IgD-negative memory B cell (primary cell): ENCODE measurements at regions not wholly inside any gene's neighbourhood (a gene's known extent, or its start where the extent isn't known, plus 50 kb on each side); places are given as distances from the start of the nearest gene placed in this dataset.
"Not testable (repeated sequence)": the region's sequence is repeated elsewhere in the genome, so short reads cannot be mapped to it uniquely, and the experiment has no call there.

Experiments used
- H3K27ac Mint-ChIP-seq, 3 donors: one replicate each; pipeline ENCODE4 v1.8.0; 2020 to 2022; ENCODE audit warnings: mild to moderate bottlenecking in 3 of 3, mixed read lengths in 3 of 3, moderate library complexity in 1 of 3
- H3K27me3 Mint-ChIP-seq: one replicate; pipeline ENCODE4 v1.8.0; 2021; ENCODE audit warnings: mixed read lengths
- H3K36me3 Mint-ChIP-seq: one replicate; pipeline ENCODE4 v1.8.0; 2020; ENCODE audit warnings: mild to moderate bottlenecking, mixed read lengths
- H3K4me1 Mint-ChIP-seq, 3 donors: one replicate each; pipeline ENCODE4 v1.8.0; 2020 to 2022; ENCODE audit warnings: mixed read lengths in 3 of 3, mild to moderate bottlenecking in 1 of 3
- H3K4me3 Mint-ChIP-seq, 4 donors: one replicate each; pipeline ENCODE4 v1.8.0; 2020 to 2022; ENCODE audit warnings: mild to moderate bottlenecking in 4 of 4, mixed read lengths in 4 of 4, moderate library complexity in 3 of 4
- H3K9me3 Mint-ChIP-seq, 3 donors: one replicate each; pipeline ENCODE4 v1.8.0; 2020 to 2021; ENCODE audit warnings: mixed read lengths in 3 of 3, mild to moderate bottlenecking in 1 of 3

DNA sequence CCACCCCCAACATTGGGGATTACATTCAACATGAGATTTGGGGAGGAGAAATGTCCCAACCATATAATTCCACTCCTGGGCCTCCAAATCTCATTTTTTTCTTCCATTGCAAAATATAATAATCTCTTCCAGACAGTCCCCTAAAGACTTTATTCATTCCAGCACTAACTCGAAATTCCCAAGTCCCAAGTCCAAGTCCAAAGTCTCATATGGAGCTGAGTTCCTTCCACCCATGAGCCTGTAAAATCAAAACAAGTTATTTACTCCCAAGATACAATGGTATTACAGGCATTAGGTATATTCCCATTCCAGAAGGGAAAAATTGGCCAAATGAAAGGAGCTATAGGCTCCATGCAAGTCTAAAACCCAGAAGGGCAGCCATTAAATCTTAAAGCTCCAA lies 56.7 kb downstream of the P2RY1 start:
- H3K4me1 Mint-ChIP-seq: no peaks in the 10 kb centered on the region
- peaks cover 2% of the 10 kb centered on the region for H3K36me3 Mint-ChIP-seq
- H3K27me3 Mint-ChIP-seq: peaks cover 4% of the 10 kb centered on the region
- H3K9me3 Mint-ChIP-seq: peaks cover 0 to 6% (median 0%) of the 10 kb centered on the region in 3 donors
- H3K27ac Mint-ChIP-seq: no peak overlapping the region
- no peak overlapping the region for H3K4me3 Mint-ChIP-seq

DNA sequence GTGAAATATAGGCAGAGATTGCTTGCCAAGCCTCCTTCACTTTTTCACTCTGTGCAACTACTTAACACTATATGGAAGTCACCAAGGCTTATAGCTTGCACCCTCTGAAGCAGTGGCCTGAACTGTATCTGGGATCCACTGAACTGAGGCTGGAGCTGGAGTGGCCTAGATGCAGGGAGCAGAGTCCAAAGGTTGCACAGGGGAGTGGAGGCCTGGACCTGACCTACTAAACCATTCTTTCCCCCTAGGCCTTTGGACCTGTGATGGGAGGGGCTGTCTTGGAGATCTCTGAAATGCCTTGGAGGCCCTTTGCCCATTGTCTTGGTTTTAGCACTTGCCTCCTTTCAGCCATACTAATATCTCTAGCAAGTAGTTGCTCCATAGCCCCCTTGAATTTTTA lies 57.5 kb downstream of the P2RY1 start:
- H3K27ac Mint-ChIP-seq: no peak overlapping the region
- no peaks in the 10 kb centered on the region for H3K4me1 Mint-ChIP-seq
- peaks cover 4% of the 10 kb centered on the region for H3K27me3 Mint-ChIP-seq
- H3K36me3 Mint-ChIP-seq: peaks cover 2% of the 10 kb centered on the region
- peaks cover 0 to 6% (median 0%) of the 10 kb centered on the region in 3 donors for H3K9me3 Mint-ChIP-seq
- no peak overlapping the region for H3K4me3 Mint-ChIP-seq

DNA sequence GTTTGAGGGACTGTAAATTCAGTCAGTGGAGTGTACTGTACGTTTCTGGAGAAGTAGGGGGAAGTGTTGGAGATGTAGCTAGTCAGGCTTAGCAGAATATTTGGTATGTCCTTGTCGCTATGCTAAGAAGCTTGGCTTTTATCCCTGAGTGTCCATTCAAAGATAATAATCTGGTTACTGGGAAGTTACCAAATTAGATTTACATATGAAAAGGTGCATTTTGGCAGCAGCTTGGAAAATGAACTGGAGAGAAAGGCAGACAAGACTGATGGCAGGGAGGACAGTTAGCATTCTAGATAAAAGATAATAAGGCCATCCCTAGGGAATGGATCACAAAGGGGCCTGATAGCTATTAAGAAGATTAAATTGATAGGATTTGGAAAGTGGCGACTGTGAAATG lies 58.7 kb downstream of the P2RY1 start:
- Mint-ChIP-seq H3K27ac (no peak overlapping the region), H3K9me3 (peaks cover 0 to 6% (median 0%) of the 10 kb centered on the region in 3 donors), H3K4me1 (no peaks in the 10 kb centered on the region), H3K4me3 (no peak overlapping the region), H3K36me3 (peaks cover 2% of the 10 kb centered on the region), H3K27me3 (peaks cover 4% of the 10 kb centered on the region)

DNA sequence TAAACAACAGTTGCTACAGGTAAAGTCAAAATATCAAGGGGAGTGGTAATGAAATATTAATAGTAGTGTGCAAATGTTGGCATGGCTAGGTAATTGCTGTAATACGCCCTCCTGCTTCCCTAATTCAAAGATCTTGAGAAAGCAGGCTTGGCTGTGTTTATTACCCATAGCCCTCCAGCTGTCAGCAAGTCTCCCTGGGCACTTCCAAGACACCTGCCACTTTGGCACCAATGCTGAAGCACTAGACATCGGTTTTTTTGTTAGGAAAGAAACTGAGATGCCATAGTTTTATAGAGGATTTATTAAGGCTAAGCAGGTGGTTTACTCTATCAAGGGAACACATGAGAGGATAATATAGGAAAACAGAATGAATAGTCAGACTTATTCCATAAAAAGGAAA lies 64.4 kb downstream of the P2RY1 start:
- Mint-ChIP-seq H3K36me3 (peaks cover 2% of the 10 kb centered on the region), H3K27me3 (peaks cover 6% of the 10 kb centered on the region), H3K9me3 (peaks cover 0 to 3% (median 0%) of the 10 kb centered on the region in 3 donors), H3K27ac (no peak overlapping the region), H3K4me1 (no peaks in the 10 kb centered on the region), H3K4me3 (no peak overlapping the region)

DNA sequence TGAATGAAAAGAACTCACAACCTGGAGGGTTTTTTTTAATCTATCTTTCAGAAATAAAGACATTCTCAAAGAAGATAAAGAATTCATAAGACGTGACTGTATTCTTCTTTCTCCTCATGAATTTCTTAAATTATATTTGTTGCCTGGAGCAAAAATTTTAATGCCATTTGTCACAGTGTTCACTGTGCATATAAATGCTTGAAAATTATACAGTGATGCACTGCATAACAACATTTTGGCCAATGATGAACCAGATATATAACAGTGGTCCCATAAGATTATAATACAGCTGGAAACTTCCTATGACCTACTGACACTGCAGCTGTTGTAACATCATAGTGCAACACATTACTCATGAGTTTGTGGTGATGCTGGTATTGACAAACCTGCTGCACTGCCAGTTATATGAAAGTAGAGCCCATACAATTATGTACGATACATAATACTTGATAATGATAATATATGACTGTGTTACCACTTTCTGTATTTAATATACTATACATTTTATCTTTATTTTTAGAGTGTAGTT lies 67.3 kb downstream of the P2RY1 start:
- Mint-ChIP-seq H3K4me3 (no peak overlapping the region), H3K9me3 (peaks cover 0 to 3% (median 0%) of the 10 kb centered on the region in 3 donors), H3K36me3 (peaks cover 1% of the 10 kb centered on the region), H3K4me1 (no peaks in the 10 kb centered on the region), H3K27ac (no peak overlapping the region), H3K27me3 (peaks cover 2% of the 10 kb centered on the region)

DNA sequence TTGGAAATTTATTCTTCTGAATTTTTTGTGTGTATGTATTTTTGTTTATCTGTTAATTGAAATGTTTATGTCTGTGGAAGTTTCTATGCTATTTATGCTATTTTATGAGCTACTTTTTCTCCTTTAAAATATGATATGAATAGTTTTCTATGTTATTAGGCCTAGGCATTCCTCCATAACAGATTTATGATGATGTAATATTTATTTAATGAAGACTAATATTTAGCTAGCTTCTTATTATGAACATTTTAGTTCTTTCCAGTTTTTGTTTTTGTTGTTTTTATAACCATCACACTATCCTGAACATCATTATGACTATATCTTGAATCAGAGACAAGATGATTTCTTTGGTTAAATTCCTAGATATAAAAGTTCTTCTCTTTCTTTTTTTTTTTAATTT lies 70.7 kb downstream of the P2RY1 start:
- Mint-ChIP-seq H3K27ac (peak overlapping the region in 1 of 3 donors; percentile 20), H3K9me3 (peaks cover 0 to 3% (median 0%) of the 10 kb centered on the region in 3 donors), H3K36me3 (peaks cover 1% of the 10 kb centered on the region), H3K4me3 (no peak overlapping the region), H3K27me3 (peaks cover 2% of the 10 kb centered on the region), H3K4me1 (no peaks in the 10 kb centered on the region)

DNA sequence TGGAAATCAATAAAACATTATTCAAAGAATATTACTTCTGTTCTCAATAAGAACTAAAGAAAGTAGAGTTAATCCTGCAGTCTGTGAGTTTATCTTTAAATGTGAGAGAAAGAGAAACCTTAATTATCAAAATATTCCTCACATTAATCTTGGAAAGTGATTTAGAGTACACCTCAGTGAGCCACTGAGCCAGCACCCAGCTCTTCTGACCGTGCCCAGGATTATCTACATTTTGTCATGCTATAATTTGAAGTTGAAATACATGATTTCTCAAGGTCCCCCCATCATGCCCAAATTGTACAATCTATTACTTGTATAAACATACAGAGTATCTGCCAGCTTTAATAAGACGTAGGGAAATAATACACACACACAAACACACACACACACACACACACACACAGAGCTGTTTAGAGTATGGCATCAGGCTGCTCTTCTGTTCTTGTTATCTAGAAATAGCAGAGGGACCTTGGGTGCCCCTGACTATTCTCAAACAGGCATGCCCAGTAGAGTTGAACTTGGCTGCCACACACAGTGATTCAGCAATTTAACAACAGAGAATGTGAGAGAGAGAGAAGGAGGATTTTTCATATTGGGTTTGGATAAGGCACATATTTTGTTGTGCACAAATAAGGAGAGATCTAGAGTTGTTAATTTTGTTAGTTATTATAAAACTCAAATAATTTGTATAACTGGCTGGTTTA lies 74.4 kb downstream of the P2RY1 start:
- peaks cover 1% of the 10 kb centered on the region for H3K36me3 Mint-ChIP-seq

DNA sequence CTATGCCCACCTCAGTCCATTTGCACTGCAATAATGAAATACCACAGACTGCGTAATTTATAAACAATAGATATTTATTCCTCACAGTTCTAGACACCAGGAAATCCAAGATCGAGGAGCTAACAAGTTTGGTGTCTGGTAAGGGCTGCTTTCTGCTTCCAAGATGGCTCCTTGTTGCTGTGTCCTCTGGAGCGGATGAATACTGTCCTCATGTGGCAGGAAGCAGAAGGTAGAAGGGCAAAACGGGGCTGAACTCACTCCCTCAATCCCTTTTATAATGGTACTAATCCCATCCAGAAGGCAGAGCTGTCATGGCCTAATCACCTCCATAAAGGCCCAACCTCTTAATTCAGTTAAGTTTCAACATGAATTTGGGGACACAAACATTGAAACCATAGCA lies 75.3 kb downstream of the P2RY1 start:
- H3K27ac Mint-ChIP-seq: no peak overlapping the region
- H3K36me3 Mint-ChIP-seq: no peaks in the 10 kb centered on the region
- no peaks in the 10 kb centered on the region for H3K27me3 Mint-ChIP-seq
- no peaks in the 10 kb centered on the region for H3K9me3 Mint-ChIP-seq
- no peaks in the 10 kb centered on the region for H3K4me1 Mint-ChIP-seq
- no peak overlapping the region for H3K4me3 Mint-ChIP-seq

More for the DNA sequence above, 74.4 kb downstream of the P2RY1 start:
- Mint-ChIP-seq H3K4me3 (no peak overlapping the region), H3K9me3 (no peaks in the 10 kb centered on the region), H3K4me1 (no peaks in the 10 kb centered on the region), H3K27me3 (no peaks in the 10 kb centered on the region), H3K27ac (no peak overlapping the region)

DNA sequence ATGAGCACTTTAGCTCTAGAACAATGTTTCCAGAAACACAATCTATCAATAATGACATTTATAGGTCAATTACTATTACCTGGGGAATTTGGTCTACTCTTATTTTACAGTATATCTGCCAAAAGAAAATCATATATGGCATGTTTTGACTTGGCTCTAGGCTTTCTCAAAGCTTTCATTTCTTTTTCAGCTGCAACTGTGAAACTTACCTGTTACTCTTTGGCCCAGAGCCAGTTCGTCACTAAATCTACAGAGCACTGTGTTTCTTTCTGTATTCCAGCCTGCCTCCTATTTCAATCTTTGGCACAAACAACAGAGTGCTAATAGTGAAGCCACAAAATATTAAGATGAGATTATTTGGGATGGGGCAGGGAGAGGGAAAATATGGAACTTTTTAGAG lies 76.0 kb downstream of the P2RY1 start:
- Mint-ChIP-seq H3K4me1 (no peaks in the 10 kb centered on the region), H3K4me3 (no peak overlapping the region), H3K27ac (no peak overlapping the region), H3K36me3 (no peaks in the 10 kb centered on the region), H3K9me3 (no peaks in the 10 kb centered on the region), H3K27me3 (no peaks in the 10 kb centered on the region)

DNA sequence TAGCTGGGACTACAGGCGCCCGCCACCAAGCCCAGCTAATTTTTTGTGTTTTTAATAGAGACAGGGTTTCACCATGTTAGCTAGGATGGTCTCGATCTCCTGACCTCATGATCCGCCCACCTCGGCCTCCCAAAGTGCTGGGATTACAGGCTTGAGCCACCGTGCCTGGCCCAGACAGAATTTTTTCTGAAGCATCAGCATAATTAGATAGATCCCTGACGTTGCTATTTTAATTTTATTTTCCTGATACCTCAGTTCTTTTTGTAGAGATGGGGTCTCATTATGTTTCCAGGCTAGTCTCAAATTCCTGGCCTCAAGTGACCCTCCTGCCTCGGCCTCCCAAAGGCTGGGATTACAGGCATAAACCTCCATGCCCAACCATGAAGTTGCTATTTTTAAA lies 79.8 kb downstream of the P2RY1 start:
- H3K36me3 Mint-ChIP-seq: not testable (repeated sequence)

DNA sequence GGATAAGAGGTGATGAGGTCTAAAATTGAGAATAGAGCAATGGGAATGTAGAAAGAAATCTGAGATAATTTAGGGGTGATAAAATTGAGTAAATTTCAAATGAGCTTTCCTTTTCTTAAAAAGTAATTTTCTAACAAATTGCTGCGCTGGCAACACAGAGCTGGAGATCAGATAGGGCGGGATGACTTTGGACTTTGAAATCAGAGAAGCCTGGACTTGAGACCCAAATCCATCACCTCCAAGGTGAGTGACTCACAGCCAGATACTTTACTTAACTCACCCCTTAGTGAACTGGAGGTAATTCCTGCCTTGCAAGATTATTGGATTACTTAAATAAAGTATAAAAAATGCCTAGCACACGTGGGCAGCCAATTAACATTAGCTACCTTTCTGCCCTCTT lies 80.8 kb downstream of the P2RY1 start:
- Mint-ChIP-seq H3K9me3 (no peaks in the 10 kb centered on the region), H3K4me3 (no peak overlapping the region)

More for the DNA sequence above, 79.8 kb downstream of the P2RY1 start:
- H3K4me3 Mint-ChIP-seq, H3K27me3 Mint-ChIP-seq, H3K9me3 Mint-ChIP-seq, H3K27ac Mint-ChIP-seq, H3K4me1 Mint-ChIP-seq: not testable (repeated sequence)

DNA sequence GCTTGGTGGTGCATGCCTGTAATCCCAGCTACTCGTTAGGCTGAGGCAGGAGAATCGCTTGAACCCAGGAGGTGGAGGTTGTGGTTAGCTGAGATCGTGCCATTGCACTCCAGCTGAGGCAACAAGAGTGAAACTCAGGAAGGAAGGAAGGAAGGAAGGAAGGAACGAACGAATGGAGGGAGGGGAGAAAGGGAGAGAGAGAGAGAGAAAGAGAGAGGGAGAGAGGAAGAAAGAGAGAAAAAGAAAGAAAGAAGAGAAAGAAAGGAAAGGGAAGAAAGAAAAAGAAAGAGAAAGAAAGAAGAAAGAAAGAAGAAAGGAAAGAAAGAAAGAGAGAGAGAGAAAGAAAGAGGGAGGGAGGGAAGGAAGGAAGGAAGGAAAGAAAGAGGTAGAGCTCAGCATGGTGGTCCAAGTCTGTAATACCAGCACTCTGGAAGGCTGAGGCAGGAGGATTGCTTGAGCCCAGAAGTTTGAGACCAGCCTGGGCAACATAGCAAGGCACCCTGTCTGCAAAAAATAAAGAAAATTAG lies 81.9 kb downstream of the P2RY1 start:
- Mint-ChIP-seq H3K9me3 (no peaks in the 10 kb centered on the region), H3K27ac (no peak overlapping the region), H3K36me3 (no peaks in the 10 kb centered on the region), H3K27me3 (no peaks in the 10 kb centered on the region), H3K4me3 (no peak overlapping the region), H3K4me1 (peaks cover 0 to 2% (median 0%) of the 10 kb centered on the region in 3 donors)

More for the DNA sequence above, 80.8 kb downstream of the P2RY1 start:
- Mint-ChIP-seq H3K27ac (no peak overlapping the region), H3K36me3 (no peaks in the 10 kb centered on the region), H3K4me1 (peaks cover 0 to 2% (median 0%) of the 10 kb centered on the region in 3 donors), H3K27me3 (no peaks in the 10 kb centered on the region)

DNA sequence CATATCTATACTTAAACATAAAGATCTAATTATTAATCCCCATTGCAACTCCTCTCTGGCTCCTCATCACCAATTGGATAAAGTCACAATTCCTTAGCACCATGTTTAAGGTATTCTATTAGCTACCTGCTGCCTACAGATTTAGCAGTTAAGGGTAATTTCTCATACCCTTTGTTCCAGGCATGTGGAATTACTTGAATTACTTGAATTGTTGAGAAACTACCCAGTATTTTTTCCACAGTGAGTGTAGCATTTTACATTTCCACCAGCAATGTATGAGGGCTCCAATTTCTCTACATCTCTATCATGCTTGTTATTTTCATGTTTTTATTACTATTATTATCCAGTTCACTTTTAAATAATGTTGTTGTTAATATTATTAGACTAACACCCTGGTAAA lies 86.4 kb downstream of the P2RY1 start:
- no peaks in the 10 kb centered on the region for H3K36me3 Mint-ChIP-seq
- H3K9me3 Mint-ChIP-seq: no peaks in the 10 kb centered on the region
- H3K4me1 Mint-ChIP-seq: peaks cover 0 to 2% (median 0%) of the 10 kb centered on the region in 3 donors
- H3K27ac Mint-ChIP-seq: peak overlapping the region in 1 of 3 donors; percentile 1
- H3K4me3 Mint-ChIP-seq: no peak overlapping the region
- H3K27me3 Mint-ChIP-seq: no peaks in the 10 kb centered on the region

DNA sequence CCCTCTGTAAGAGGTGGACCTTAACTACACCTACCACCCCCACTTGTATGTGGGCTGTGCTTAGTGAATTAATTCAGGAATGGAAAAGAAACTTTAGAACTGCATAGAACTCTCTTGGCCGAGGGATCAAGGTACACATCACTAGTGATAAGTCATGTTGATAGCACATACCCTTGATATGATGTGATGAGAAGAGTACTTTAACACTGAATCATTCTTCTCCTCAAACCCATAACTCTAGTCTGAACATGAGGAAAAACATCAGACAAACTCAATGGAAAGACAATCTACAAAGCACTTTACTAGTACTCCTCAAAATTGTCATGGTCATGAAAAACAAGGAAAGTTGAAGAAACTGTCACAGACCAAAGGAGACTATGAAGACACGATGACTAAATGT lies 87.6 kb downstream of the P2RY1 start:
- Mint-ChIP-seq H3K4me3 (no peak overlapping the region), H3K27ac (no peak overlapping the region)

DNA sequence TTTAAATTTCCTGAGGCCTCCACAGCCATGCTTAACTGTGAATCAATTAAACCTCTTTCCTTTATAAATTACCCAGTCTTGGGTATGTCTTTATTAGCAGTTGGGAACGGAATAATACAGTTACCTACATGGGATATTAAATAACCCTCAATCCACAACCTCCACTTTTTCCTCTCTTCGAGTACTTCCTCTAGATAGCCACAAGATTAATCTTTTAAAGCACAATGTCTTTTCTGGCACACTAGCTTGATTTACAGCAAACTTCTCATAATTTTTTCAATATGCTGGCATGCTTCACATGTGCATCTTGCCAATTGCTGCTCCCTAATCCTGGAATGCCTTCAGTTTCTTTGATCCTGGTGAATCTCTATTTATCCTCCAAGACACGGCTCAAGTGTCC lies 92.2 kb downstream of the P2RY1 start:
- Mint-ChIP-seq H3K9me3 (no peaks in the 10 kb centered on the region), H3K27me3 (no peaks in the 10 kb centered on the region), H3K4me3 (peak overlapping the region in 1 of 4 donors; percentile 6), H3K36me3 (no peaks in the 10 kb centered on the region), H3K4me1 (no peaks in the 10 kb centered on the region), H3K27ac (no peak overlapping the region)

More for the DNA sequence above, 87.6 kb downstream of the P2RY1 start:
- no peaks in the 10 kb centered on the region for H3K36me3 Mint-ChIP-seq
- peaks cover 0 to 2% (median 0%) of the 10 kb centered on the region in 3 donors for H3K4me1 Mint-ChIP-seq
- H3K27me3 Mint-ChIP-seq: no peaks in the 10 kb centered on the region
- H3K9me3 Mint-ChIP-seq: no peaks in the 10 kb centered on the region

DNA sequence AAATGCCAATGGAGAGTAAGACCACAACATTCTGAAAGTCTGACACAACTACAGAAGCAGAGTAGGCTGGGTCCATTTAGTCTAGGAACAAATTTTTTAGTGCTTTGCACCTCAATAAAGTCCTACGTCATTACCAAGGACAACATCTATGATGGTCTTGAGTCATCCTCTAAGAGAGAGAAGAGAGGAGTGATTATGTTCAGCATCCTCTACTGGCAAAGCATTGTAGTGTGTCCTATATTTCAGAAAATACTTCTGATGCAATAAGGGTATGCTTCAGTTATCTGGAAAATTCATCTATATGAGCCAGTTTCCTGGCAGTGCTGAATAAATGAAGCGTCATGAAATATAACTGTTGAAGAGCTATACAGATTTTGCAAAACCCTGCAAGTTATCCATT lies 95.6 kb downstream of the P2RY1 start:
- Mint-ChIP-seq H3K36me3 (no peaks in the 10 kb centered on the region), H3K9me3 (no peaks in the 10 kb centered on the region), H3K27me3 (peaks cover 2% of the 10 kb centered on the region), H3K4me3 (no peak overlapping the region), H3K27ac (no peak overlapping the region), H3K4me1 (no peaks in the 10 kb centered on the region)
